ENCODE measurements at regions not wholly inside any gene's neighbourhood (a gene's known extent, or its start where the extent isn't known, plus 50 kb on each side); places are given as distances from the start of the nearest gene placed in this dataset.
A peak's percentile ranks its signal among the peaks of the same experiment; 100 is the strongest.

- Mint-ChIP-seq H3K4me1 (ENCODE audit: unreplicated experiment) (peaks cover 43% of the 10 kb centered on the region), H3K36me3 (ENCODE audit: unreplicated experiment) (peaks cover 8% of the 10 kb centered on the region), H3K4me3 (ENCODE audit: unreplicated experiment) (peak overlapping the region; percentile 81), H3K27me3 (ENCODE audit: unreplicated experiment) (no peaks in the 10 kb centered on the region), H3K27ac (ENCODE audit: unreplicated experiment) (peak overlapping the region; percentile 90), H3K9me3 (ENCODE audit: unreplicated experiment) (no peaks in the 10 kb centered on the region)
- no peak for DNase-seq (ENCODE audit: extremely low spot score, unreplicated experiment)
- no peak for TF ChIP-seq CTCF (IDR thresholded peaks at IDR 0.05)
Observed at GRCh38 chr13:50123002-50123401, 107.8 kb downstream of the KCNRG start.

- peaks cover 3% of the 10 kb centered on the region for H3K27me3 Mint-ChIP-seq (ENCODE audit: unreplicated experiment)
- peak overlapping the region; percentile 90 for H3K27ac Mint-ChIP-seq (ENCODE audit: unreplicated experiment)
- TF ChIP-seq CTCF (IDR thresholded peaks at IDR 0.05): no peak
- peaks cover 46% of the 10 kb centered on the region for H3K4me1 Mint-ChIP-seq (ENCODE audit: unreplicated experiment)
- peak overlapping the region; percentile 81 for H3K4me3 Mint-ChIP-seq (ENCODE audit: unreplicated experiment)
- no peaks in the 10 kb centered on the region for H3K9me3 Mint-ChIP-seq (ENCODE audit: unreplicated experiment)
- DNase-seq (ENCODE audit: extremely low spot score, unreplicated experiment): no peak
- H3K36me3 Mint-ChIP-seq (ENCODE audit: unreplicated experiment): peaks cover 8% of the 10 kb centered on the region
Observed at GRCh38 chr13:50123515-50123861, 108.2 kb downstream of the KCNRG start.

- H3K27me3 Mint-ChIP-seq (ENCODE audit: unreplicated experiment): peaks cover 5% of the 10 kb centered on the region
- H3K27ac Mint-ChIP-seq (ENCODE audit: unreplicated experiment): peak overlapping the region; percentile 90
- peaks cover 48% of the 10 kb centered on the region for H3K4me1 Mint-ChIP-seq (ENCODE audit: unreplicated experiment)
- peak overlapping the region; percentile 81 for H3K4me3 Mint-ChIP-seq (ENCODE audit: unreplicated experiment)
- no peak for DNase-seq (ENCODE audit: extremely low spot score, unreplicated experiment)
- H3K9me3 Mint-ChIP-seq (ENCODE audit: unreplicated experiment): no peaks in the 10 kb centered on the region
- TF ChIP-seq CTCF (IDR thresholded peaks at IDR 0.05): peak; percentile 25
- peaks cover 8% of the 10 kb centered on the region for H3K36me3 Mint-ChIP-seq (ENCODE audit: unreplicated experiment)
Observed at GRCh38 chr13:50123862-50124535, 108.8 kb downstream of the KCNRG start.

DNA sequence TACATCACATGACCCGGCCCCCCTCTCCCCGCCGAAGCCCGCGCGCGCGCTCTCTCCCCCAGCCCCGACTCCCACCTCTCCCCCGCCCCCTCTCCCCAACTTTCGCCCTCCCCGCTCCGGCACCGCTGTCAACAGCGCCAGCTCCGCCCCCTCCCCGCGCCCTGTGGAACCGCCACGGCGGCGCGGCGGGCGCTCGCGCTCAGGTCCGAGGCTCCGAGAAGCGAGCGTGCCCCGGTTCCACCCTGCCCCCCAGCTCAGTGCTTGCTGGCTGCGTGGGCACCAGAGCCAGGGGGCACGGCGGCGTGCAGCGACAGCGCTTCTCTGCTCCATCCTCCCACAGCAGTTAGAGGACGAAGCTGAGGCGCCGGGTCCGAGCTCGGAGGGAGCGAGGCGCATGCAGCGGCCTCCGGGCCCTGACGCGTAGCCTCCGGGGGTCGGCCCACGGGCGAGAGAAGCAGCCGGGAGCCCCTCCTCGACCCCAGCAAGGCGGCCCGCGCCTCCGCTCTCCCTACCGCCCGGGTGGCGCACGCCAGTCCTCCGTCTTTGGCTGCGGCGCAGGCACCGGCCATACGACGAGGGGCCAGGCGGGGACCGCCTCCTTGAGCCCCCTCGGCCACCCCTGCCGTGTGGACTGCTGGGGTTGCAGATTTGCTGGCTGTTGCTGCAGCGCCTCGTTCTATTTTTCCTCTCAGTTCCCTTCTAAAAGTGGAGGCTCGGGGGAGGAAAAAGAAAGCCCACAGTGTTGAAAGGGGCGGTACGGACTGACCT, 109.5 kb downstream of the KCNRG start:
- Mint-ChIP-seq H3K27ac (ENCODE audit: unreplicated experiment) (peak overlapping the region; percentile 90), H3K4me3 (ENCODE audit: unreplicated experiment) (peak overlapping the region; percentile 81), H3K9me3 (ENCODE audit: unreplicated experiment) (no peaks in the 10 kb centered on the region), H3K4me1 (ENCODE audit: unreplicated experiment) (peaks cover 52% of the 10 kb centered on the region), H3K27me3 (ENCODE audit: unreplicated experiment) (peaks cover 11% of the 10 kb centered on the region), H3K36me3 (ENCODE audit: unreplicated experiment) (peaks cover 8% of the 10 kb centered on the region)
- peak; percentile 97 for DNase-seq (ENCODE audit: extremely low spot score, unreplicated experiment)
- TF ChIP-seq CTCF (IDR thresholded peaks at IDR 0.05): no peak

GRCh38 chr13:50125304-50125553, 110.0 kb downstream of the KCNRG start:
- peak overlapping the region; percentile 88 for H3K27ac Mint-ChIP-seq (ENCODE audit: unreplicated experiment)
- peaks cover 52% of the 10 kb centered on the region for H3K4me1 Mint-ChIP-seq (ENCODE audit: unreplicated experiment)
- DNase-seq (ENCODE audit: extremely low spot score, unreplicated experiment): no peak
- H3K4me3 Mint-ChIP-seq (ENCODE audit: unreplicated experiment): peak overlapping the region; percentile 81
- H3K36me3 Mint-ChIP-seq (ENCODE audit: unreplicated experiment): peaks cover 8% of the 10 kb centered on the region
- TF ChIP-seq CTCF (IDR thresholded peaks at IDR 0.05): no peak
- H3K9me3 Mint-ChIP-seq (ENCODE audit: unreplicated experiment): no peaks in the 10 kb centered on the region
- peaks cover 11% of the 10 kb centered on the region for H3K27me3 Mint-ChIP-seq (ENCODE audit: unreplicated experiment)
